Cardiac muscle cell (in vitro differentiated cells and primary cell): ENCODE measurements at regions not wholly inside any gene's neighbourhood (a gene's known extent, or its start where the extent isn't known, plus 50 kb on each side); places are given as distances from the start of the nearest gene placed in this dataset.

Experiments
- DNase-seq, 2 donors: peaks; one replicate each; pipeline versions ENCODE4 v3.0.0 to v3.0.0-alpha.2; 2010 to 2017; ENCODE audit warnings: low read depth in 1 of 2, low spot score in 1 of 2
- H3K27ac ChIP-seq: fragments of 200-600 bp; sonication (generic); 2 replicates; pipeline ENCODE4 v1.5.1; 2016
- H3K27me3 ChIP-seq: fragments of 200-600 bp; sonication (generic); 2 replicates; pipeline ENCODE4 v1.6.0; 2016; ENCODE audit warnings: control low read depth
- H3K36me3 ChIP-seq: fragments of 200-600 bp; sonication (generic); 2 replicates; pipeline ENCODE4 v1.5.1; 2016; ENCODE audit warnings: control low read depth
- H3K4me1 ChIP-seq: fragments of 200-600 bp; sonication (generic); 2 replicates; pipeline ENCODE4 v1.8.1; 2017; ENCODE audit warnings: low read depth, mild to moderate bottlenecking, mixed run types
- H3K4me3 ChIP-seq: fragments of 200-600 bp; sonication (generic); 2 replicates; pipeline ENCODE4 v1.5.1; 2016; ENCODE audit warnings: mild to moderate bottlenecking
- H3K9me3 ChIP-seq: fragments of 200-600 bp; sonication (generic); 2 replicates; pipeline ENCODE4 v1.5.1; 2017; ENCODE audit warnings: low read depth, mild to moderate bottlenecking, control low read depth
- CTCF ChIP-seq: IDR thresholded peaks from 2 replicates; pipeline ENCODE4 v1.5.1; 2012; ENCODE audit warnings: low read depth, mild to moderate bottlenecking, low read length

GRCh38 chr18:53739700-53740099, 484.8 kb downstream of the MBD2 start:
- H3K27me3 ChIP-seq: no peaks in the 10 kb centered on the region
- H3K36me3 ChIP-seq: no peaks in the 10 kb centered on the region
- no peak for TF ChIP-seq CTCF
- no peak for DNase-seq
- no peak overlapping the region for H3K27ac ChIP-seq
- no peaks in the 10 kb centered on the region for H3K9me3 ChIP-seq
- no peak overlapping the region for H3K4me3 ChIP-seq
- no peaks in the 10 kb centered on the region for H3K4me1 ChIP-seq

- TF ChIP-seq CTCF: no peak
- Histone ChIP-seq H3K4me3 (no peak overlapping the region), H3K27me3 (no peaks in the 10 kb centered on the region), H3K4me1 (no peaks in the 10 kb centered on the region), H3K27ac (no peak overlapping the region), H3K36me3 (no peaks in the 10 kb centered on the region), H3K9me3 (no peaks in the 10 kb centered on the region)
- DNase-seq: no peak
Observed at GRCh38 chr18:53735526-53735925, 488.9 kb downstream of the MBD2 start.

- Histone ChIP-seq H3K9me3 (no peaks in the 10 kb centered on the region), H3K4me3 (no peak overlapping the region), H3K27me3 (no peaks in the 10 kb centered on the region), H3K36me3 (no peaks in the 10 kb centered on the region), H3K27ac (no peak overlapping the region), H3K4me1 (no peaks in the 10 kb centered on the region)
- no peak for TF ChIP-seq CTCF
- no peak for DNase-seq
Observed at GRCh38 chr18:53715243-53715853, 509.1 kb downstream of the MBD2 start.

- TF ChIP-seq CTCF: no peak
- Histone ChIP-seq H3K27me3 (no peaks in the 10 kb centered on the region), H3K4me3 (no peak overlapping the region), H3K36me3 (no peaks in the 10 kb centered on the region), H3K9me3 (no peaks in the 10 kb centered on the region), H3K27ac (no peak overlapping the region), H3K4me1 (no peaks in the 10 kb centered on the region)
- DNase-seq: no peak
Observed at GRCh38 chr18:53710080-53710479, 514.4 kb downstream of the MBD2 start.

- Histone ChIP-seq H3K27ac (no peak overlapping the region), H3K4me3 (no peak overlapping the region), H3K4me1 (no peaks in the 10 kb centered on the region), H3K9me3 (no peaks in the 10 kb centered on the region), H3K36me3 (no peaks in the 10 kb centered on the region), H3K27me3 (no peaks in the 10 kb centered on the region)
- TF ChIP-seq CTCF: no peak
- no peak for DNase-seq
Observed at GRCh38 chr18:53702480-53702879, 522.0 kb downstream of the MBD2 start.

- no peaks in the 10 kb centered on the region for H3K27me3 ChIP-seq
- no peaks in the 10 kb centered on the region for H3K9me3 ChIP-seq
- DNase-seq: no peak
- H3K36me3 ChIP-seq: no peaks in the 10 kb centered on the region
- no peak overlapping the region for H3K4me3 ChIP-seq
- no peak for TF ChIP-seq CTCF
- no peak overlapping the region for H3K27ac ChIP-seq
- no peaks in the 10 kb centered on the region for H3K4me1 ChIP-seq
Observed at GRCh38 chr18:53701697-53702096, 522.8 kb downstream of the MBD2 start.
